Upper lobe of left lung (tissue), 4 donors: ENCODE measurements at regions not wholly inside any gene's neighbourhood (a gene's known extent, or its start where the extent isn't known, plus 50 kb on each side); places are given as distances from the start of the nearest gene placed in this dataset.

Source experiments
- CTCF ChIP-seq, 6 experiments: fragments of 450-650 bp in 4 of 6; fragments of 200-600 bp in 2 of 6; sonication (generic) in 2 of 6; IDR thresholded peaks; one replicate each; pipeline ENCODE4 v1.5.1; 2016 to 2019; ENCODE audit warnings: antibody characterized with exemption in 6 of 6
- POLR2A ChIP-seq, 4 donors: fragments of 450-650 bp; IDR thresholded peaks; one replicate each; pipeline ENCODE4 v1.5.1; 2016 to 2017; ENCODE audit warnings: antibody characterized with exemption in 4 of 4, mild to moderate bottlenecking in 2 of 4

GRCh38 chr5:71924980-71925379 lies 182.3 kb upstream of the MAP1B start:
- TF ChIP-seq POLR2A (IDR thresholded peaks at IDR 0.05) (no peak), CTCF (IDR thresholded peaks at IDR 0.05) (no peak)
